K562 (cell line): ENCODE measurements at regions not wholly inside any gene's neighbourhood (a gene's known extent, or its start where the extent isn't known, plus 50 kb on each side); places are given as distances from the start of the nearest gene placed in this dataset.
A peak's percentile ranks its signal among the peaks of the same experiment; 100 is the strongest.

Source experiments
- ATAC-seq: fragments of 200-7000 bp; cut with Tn5 transposase; 3 replicates; pipeline ENCODE4 v1.9.1; 2020; ENCODE audit warnings: moderate library complexity
- BruUV-seq: library from RNA; stranded (reverse); fragments of 400-500 nt; replicated peaks from 2 replicates; lab custom pipeline; 2021; lab: Mats Ljungman, UMichigan
- CTCF ChIA-PET: fragments of 300-600 bp; formaldehyde crosslinking; extraction: SDS; loops from one replicate; lab custom pipeline; 2021; ENCODE audit warnings: low intra/inter-chr PET ratio; lab: Yijun Ruan, JAX
- POLR2A ChIA-PET: fragments of 300-600, 350-650 bp; sonication (Branson Sonifier 250); formaldehyde crosslinking; extraction: SDS; loops from one replicate; lab custom pipeline; 2021; ENCODE audit warnings: antibody characterized with exemption, inconsistent platforms; lab: Yijun Ruan, JAX
- DNase-seq, 4 experiments: peaks; one replicate each; pipeline versions ENCODE4 v3.0.0 to v3.0.0-alpha.2; 2011 to 2018; ENCODE audit warnings: low spot score in 3 of 4, mixed read lengths in 3 of 4; ENCODE audit errors: extremely low read depth in 1 of 4
- FAIRE-seq: peaks from 2 replicates; lab custom pipeline; 2011; peaks lifted over from hg19 to GRCh38; lab: Jason Lieb, UNC
- H2AFZ ChIP-seq: 2 replicates; pipeline ENCODE4 v1.6.0; 2011; ENCODE audit warnings: low read depth, low read length, control low read depth, inconsistent platforms
- H3K27ac ChIP-seq: fragments of 200-600 bp; 3 replicates; pipeline ENCODE4 v1.8.0; 2011; ENCODE audit warnings: low read depth, mild to moderate bottlenecking, control low read depth, inconsistent platforms, low read length, moderate library complexity, mixed read lengths; ENCODE audit errors: extremely low read depth
- H3K27me3 ChIP-seq, 2 experiments: fragments of 300-600 bp in 1 of 2; 2 replicates in 1 of 2; 3 replicates in 1 of 2; pipeline versions ENCODE4 v1.6.0 to v1.8.0; 2011; ENCODE audit warnings: inconsistent platforms in 2 of 2, low read length in 2 of 2, mild to moderate bottlenecking in 1 of 2, mixed read lengths in 1 of 2, moderate library complexity in 1 of 2; ENCODE audit not compliant: control insufficient read depth in 2 of 2, insufficient read depth in 2 of 2
- H3K36me3 ChIP-seq: fragments of 300-600 bp; 3 replicates; pipeline ENCODE4 v1.8.0; 2011; ENCODE audit warnings: mild to moderate bottlenecking, low read length, inconsistent platforms; ENCODE audit not compliant: control insufficient read depth, insufficient read depth
- H3K4me1 ChIP-seq, 2 experiments: fragments of 200-600 bp in 1 of 2; replicated peaks in 1 of 2; 2 replicates in 1 of 2; 3 replicates in 1 of 2; pipeline versions ENCODE4 v1.5.1 to v1.8.0; 2011; ENCODE audit warnings: inconsistent platforms in 2 of 2, low read length in 2 of 2, mild to moderate bottlenecking in 1 of 2, mixed read lengths in 1 of 2, moderate library complexity in 1 of 2; ENCODE audit not compliant: control insufficient read depth in 2 of 2, insufficient read depth in 2 of 2
- H3K4me2 ChIP-seq: 2 replicates; pipeline ENCODE4 v1.6.1; 2011; ENCODE audit warnings: low read length, control low read depth, inconsistent platforms, mixed read lengths; ENCODE audit not compliant: insufficient read depth
- H3K4me3 ChIP-seq: fragments of 200-600 bp; sonication (generic), shearing (Covaris generic); 2 replicates; pipeline ENCODE4 v1.5.1; 2016; ENCODE audit warnings: control low read depth, inconsistent platforms
- H3K79me2 ChIP-seq: fragments of 200-600 bp; 3 replicates; pipeline ENCODE4 v1.8.0; 2011; ENCODE audit warnings: low read length, inconsistent platforms; ENCODE audit not compliant: control insufficient read depth, insufficient read depth
- H3K9ac ChIP-seq, 2 experiments: 2 replicates each; pipeline versions ENCODE4 v1.6.0 to v1.6.1; 2011; ENCODE audit warnings: low read depth in 2 of 2, low read length in 2 of 2, control low read depth in 1 of 2, inconsistent platforms in 1 of 2, mild to moderate bottlenecking in 1 of 2, mixed read lengths in 1 of 2; ENCODE audit not compliant: insufficient read depth in 1 of 2
- H3K9me1 ChIP-seq: one replicate; pipeline ENCODE4 v1.6.0; 2011; ENCODE audit warnings: inconsistent platforms, mild to moderate bottlenecking, low read length, moderate library complexity; ENCODE audit not compliant: control insufficient read depth, insufficient read depth
- H3K9me3 ChIP-seq: replicated peaks from 2 replicates; pipeline ENCODE4 v1.5.1; 2011; ENCODE audit warnings: low read depth, low read length, inconsistent platforms; ENCODE audit not compliant: control insufficient read depth, insufficient read depth
- H4K20me1 ChIP-seq: replicated peaks from 2 replicates; pipeline ENCODE4 v1.6.1; 2011; ENCODE audit warnings: low read length, inconsistent platforms, mixed read lengths; ENCODE audit not compliant: control insufficient read depth, insufficient read depth
- BCL6 ChIP-seq: fragments of 250-450 bp; sonication (Bioruptor Pico); IDR thresholded peaks from 2 replicates; pipeline ENCODE4 v1.4.0; 2020
- CEBPB ChIP-seq: fragments of 450-650 bp; IDR thresholded peaks from 2 replicates; pipeline ENCODE4 v1.6.1; 2016; ENCODE audit warnings: missing genetic modification characterization, missing compliant biosample characterization
- CEBPG ChIP-seq, 3 experiments: fragments of 200-800 bp in 1 of 3; sonication (Bioruptor generic) in 1 of 3; sonication (generic) in 1 of 3; formaldehyde crosslinking in 1 of 3; IDR thresholded peaks in 2 of 3; conservative IDR thresholded peaks in 1 of 3; 2 replicates each; pipeline versions ENCODE4 v1.6.1 to v1.8.0; 2016 to 2022; ENCODE audit warnings: missing compliant biosample characterization in 2 of 3, missing genetic modification characterization in 2 of 3, mild to moderate bottlenecking in 1 of 3, missing genetic modification reagents in 1 of 3
- CTCF ChIP-seq, 3 experiments: IDR thresholded peaks in 2 of 3; conservative IDR thresholded peaks in 1 of 3; 2 replicates each; pipeline ENCODE4 v1.5.1; 2011 to 2012; ENCODE audit warnings: low read length in 3 of 3, mild to moderate bottlenecking in 3 of 3, control low read depth in 2 of 3, improper control_type of control experiment in 1 of 3, inconsistent platforms in 1 of 3, low read depth in 1 of 3, mixed read lengths in 1 of 3, moderate library complexity in 1 of 3; ENCODE audit not compliant: insufficient read depth in 2 of 3
- FOSL1 ChIP-seq: fragments of 200-800 bp; sonication (Bioruptor generic); conservative IDR thresholded peaks from 2 replicates; pipeline ENCODE4 v1.6.1; 2016; ENCODE audit warnings: missing genetic modification characterization, missing compliant biosample characterization
- FOXA1 ChIP-seq: fragments of 450-650 bp; IDR thresholded peaks from 2 replicates; pipeline ENCODE4 v1.6.1; 2016; ENCODE audit warnings: mild to moderate bottlenecking, borderline replicate concordance
- FOXP4 ChIP-seq: sonication (generic); formaldehyde crosslinking; IDR thresholded peaks from 2 replicates; pipeline ENCODE4 v1.8.0; 2022; ENCODE audit warnings: mild to moderate bottlenecking, missing genetic modification reagents, borderline replicate concordance
- HMGN3 ChIP-seq: IDR thresholded peaks from 2 replicates; pipeline ENCODE4 v1.6.1; 2011; ENCODE audit warnings: borderline replicate concordance, low read depth, mild to moderate bottlenecking, mixed read lengths, low read length; ENCODE audit not compliant: insufficient read length; ENCODE audit errors: extremely low read depth
- ZNF384 ChIP-seq: IDR thresholded peaks from 2 replicates; pipeline ENCODE4 v1.6.1; 2012; ENCODE audit warnings: low read depth, low read length, improper control_type of control experiment
- ZNF707 ChIP-seq: fragments of 250-450 bp; sonication (Bioruptor Pico); conservative IDR thresholded peaks from 2 replicates; pipeline ENCODE4 v1.8.0; 2022; ENCODE audit warnings: inconsistent platforms, mild to moderate bottlenecking, moderate library complexity
- WGBS: fragments of 100-300 bp; shearing (Covaris generic); methylation state at CpG from one replicate; pipeline ENCODE4 v1.1.6; 2016; ENCODE audit warnings: low coverage, mixed read lengths; ENCODE audit not compliant: insufficient coverage; ENCODE audit errors: missing lambda C conversion rate; 5-methylcytosine and 5-hydroxymethylcytosine counted together
- in situ Hi-C: fragments of 300-500 bp; cut with MboI; formaldehyde crosslinking; loops from 4 replicates; pipeline ENCODE4 v1.15.0; 2018; ENCODE audit warnings: inconsistent platforms, mixed read lengths
- intact Hi-C: fragments of 100-400 bp; cut with micrococcal nuclease; formaldehyde crosslinking; loops from 2 replicates; pipeline ENCODE4 v1.14.2; 2022

- no peak overlapping the region for H2AFZ ChIP-seq
- no peaks in the 10 kb centered on the region for H3K79me2 ChIP-seq
- intact Hi-C loops (no loop called here), in situ Hi-C loops (no loop called here)
- DNase-seq (peak in 2 of 4 experiments; percentile 12 to 14), ATAC-seq (peak; percentile 63; the same call in 2 of the 3 replicates), FAIRE-seq (no peak)
- peaks cover 0 to 7% of the 10 kb centered on the region in 2 experiments; a peak in 3 of 5 replicates for H3K27me3 ChIP-seq
- POLR2A ChIA-PET: interaction anchor here (0.6 kb wide), 1 partner anchor 933 kb away, joined by 3 read pairs; no protein-coding TSS in a partner anchor
- H3K4me3 ChIP-seq: no peak overlapping the region
- no peak overlapping the region for H3K27ac ChIP-seq
- H3K4me1 ChIP-seq: peaks cover 0 to under 1% of the 10 kb centered on the region in 2 experiments; a peak in 2 of 5 replicates
- H3K4me2 ChIP-seq: no peak overlapping the region
- TF ChIP-seq FOXP4 (CRISPR knock-in tag): no peak
- TF ChIP-seq ZNF707 (CRISPR knock-in tag): no peak
- TF ChIP-seq CEBPG (CRISPR knock-in tag; IDR thresholded peaks at IDR 0.05): no peak
- no peak; a peak in 1 of 4 replicates for TF ChIP-seq CEBPG (tag; conservative IDR thresholded peaks at IDR 0.05 in 1 of 2, IDR thresholded peaks at IDR 0.05 in 1 of 2)
- TF ChIP-seq CTCF (IDR thresholded peaks at IDR 0.05 in 2 of 3, conservative IDR thresholded peaks at IDR 0.05 in 1 of 3; ENCODE audit: insufficient read depth in 2 of 3, low read depth in 1 of 3, low read length in 3 of 3): no peak
- TF ChIP-seq BCL6 (CRISPR knock-in tag): no peak
- no peak for TF ChIP-seq FOXA1
- no peak for TF ChIP-seq ZNF384
- no peak for TF ChIP-seq HMGN3
- TF ChIP-seq FOSL1: peak; percentile 84
- TF ChIP-seq CEBPB (tag): peak; percentile 51; the same call in 1 of the 2 replicates
- no peaks in the 10 kb centered on the region for H3K9me1 ChIP-seq
- CTCF ChIA-PET: interaction anchor here (0.6 kb wide), 1 partner anchor 10 kb away, joined by 3 read pairs; no protein-coding TSS in a partner anchor
- H4K20me1 ChIP-seq: no peaks in the 10 kb centered on the region
- 0% methylated on average over 10 of the region's 10 CpGs for WGBS
- BruUV-seq: no TSS peak
- no peaks in the 10 kb centered on the region for H3K36me3 ChIP-seq
- H3K9me3 ChIP-seq: no peaks in the 10 kb centered on the region
- no peak overlapping the region; a peak in 1 of 4 replicates for H3K9ac ChIP-seq
Measured at GRCh38 chr19:29098863-29099481, 114.0 kb downstream of the UQCRFS1 start.
